Gastroesophageal sphincter (tissue), 4 donors: ENCODE measurements at regions not wholly inside any gene's neighbourhood (a gene's known extent, or its start where the extent isn't known, plus 50 kb on each side); places are given as distances from the start of the nearest gene placed in this dataset.

Experiments
- ATAC-seq: fragments of 150-250 bp; one replicate; pipeline ENCODE4 v1.9.1; 2016; ENCODE audit warnings: mild to moderate bottlenecking, moderate library complexity
- H3K27ac ChIP-seq, 4 donors: fragments of 200-600 bp; sonication (generic) in 3 of 4; 1 replicate in 3 of 4; 2 replicates in 1 of 4; pipeline ENCODE4 v1.5.1; 2016 to 2019
- H3K27me3 ChIP-seq: fragments of 200-600 bp; sonication (generic); one replicate; pipeline ENCODE4 v1.5.1; 2019
- H3K36me3 ChIP-seq, 2 donors: fragments of 200-600 bp; sonication (generic); one replicate each; pipeline ENCODE4 v1.5.1; 2019; ENCODE audit warnings: control low read depth in 1 of 2
- H3K4me1 ChIP-seq, 3 donors: fragments of 200-600 bp; sonication (generic); 1 replicate in 2 of 3; 2 replicates in 1 of 3; pipeline ENCODE4 v1.5.1; 2016 to 2019; ENCODE audit warnings: control low read depth in 2 of 3
- H3K4me3 ChIP-seq, 2 donors: fragments of 200-600 bp; sonication (generic); one replicate each; pipeline ENCODE4 v1.5.1; 2019; ENCODE audit warnings: mild to moderate bottlenecking in 1 of 2, moderate library complexity in 1 of 2
- H3K9me3 ChIP-seq, 3 donors: fragments of 200-600 bp; sonication (generic); one replicate each; pipeline ENCODE4 v1.5.1; 2017 to 2019; ENCODE audit warnings: control low read depth in 2 of 3
- EP300 ChIP-seq: sonication (generic); formaldehyde crosslinking; IDR thresholded peaks from one replicate; pipeline ENCODE4 v1.6.1; 2017; ENCODE audit warnings: antibody characterized with exemption, mild to moderate bottlenecking
- POLR2A ChIP-seq, 2 donors: fragments of 450-650 bp; IDR thresholded peaks; one replicate each; pipeline ENCODE4 v1.6.1; 2017; ENCODE audit warnings: antibody characterized with exemption in 2 of 2, mild to moderate bottlenecking in 2 of 2, moderate library complexity in 1 of 2
- POLR2AphosphoS5 ChIP-seq: sonication (generic); formaldehyde crosslinking; IDR thresholded peaks from one replicate; pipeline ENCODE4 v1.6.1; 2017; ENCODE audit warnings: antibody characterized with exemption
- WGBS, 2 donors: methylation state at CpG; one replicate each; pipeline ENCODE4 v1.1.5; 2018; ENCODE audit warnings: low coverage in 1 of 2; 5-methylcytosine and 5-hydroxymethylcytosine counted together
- TF ChIP-seq, protein P1 (sequence below), 4 experiments: fragments of 200-600 bp in 2 of 4; fragments of 450-650 bp in 2 of 4; sonication (generic) in 1 of 4; IDR thresholded peaks; one replicate each; pipeline ENCODE4 v1.5.1; 2017 to 2019; ENCODE audit warnings: antibody characterized with exemption in 4 of 4, mild to moderate bottlenecking in 2 of 4, moderate library complexity in 2 of 4

GRCh38 chrX:40273356-40274050 lies 175.7 kb upstream of the BCOR start:
- Histone ChIP-seq H3K4me1 (no peaks in the 10 kb centered on the region), H3K9me3 (no peaks in the 10 kb centered on the region), H3K27me3 (no peaks in the 10 kb centered on the region), H3K27ac (no peak overlapping the region), H3K36me3 (no peaks in the 10 kb centered on the region), H3K4me3 (no peak overlapping the region)
- ATAC-seq: peak; percentile 69
- TF ChIP-seq, protein P1, sequence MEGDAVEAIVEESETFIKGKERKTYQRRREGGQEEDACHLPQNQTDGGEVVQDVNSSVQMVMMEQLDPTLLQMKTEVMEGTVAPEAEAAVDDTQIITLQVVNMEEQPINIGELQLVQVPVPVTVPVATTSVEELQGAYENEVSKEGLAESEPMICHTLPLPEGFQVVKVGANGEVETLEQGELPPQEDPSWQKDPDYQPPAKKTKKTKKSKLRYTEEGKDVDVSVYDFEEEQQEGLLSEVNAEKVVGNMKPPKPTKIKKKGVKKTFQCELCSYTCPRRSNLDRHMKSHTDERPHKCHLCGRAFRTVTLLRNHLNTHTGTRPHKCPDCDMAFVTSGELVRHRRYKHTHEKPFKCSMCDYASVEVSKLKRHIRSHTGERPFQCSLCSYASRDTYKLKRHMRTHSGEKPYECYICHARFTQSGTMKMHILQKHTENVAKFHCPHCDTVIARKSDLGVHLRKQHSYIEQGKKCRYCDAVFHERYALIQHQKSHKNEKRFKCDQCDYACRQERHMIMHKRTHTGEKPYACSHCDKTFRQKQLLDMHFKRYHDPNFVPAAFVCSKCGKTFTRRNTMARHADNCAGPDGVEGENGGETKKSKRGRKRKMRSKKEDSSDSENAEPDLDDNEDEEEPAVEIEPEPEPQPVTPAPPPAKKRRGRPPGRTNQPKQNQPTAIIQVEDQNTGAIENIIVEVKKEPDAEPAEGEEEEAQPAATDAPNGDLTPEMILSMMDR (IDR thresholded peaks at IDR 0.05): no peak
- TF ChIP-seq EP300 (no peak), POLR2AphosphoS5 (peak; percentile 16)
- 80% methylated on average over 2 of the region's 15 CpGs for WGBS, 2 donors

DNA sequence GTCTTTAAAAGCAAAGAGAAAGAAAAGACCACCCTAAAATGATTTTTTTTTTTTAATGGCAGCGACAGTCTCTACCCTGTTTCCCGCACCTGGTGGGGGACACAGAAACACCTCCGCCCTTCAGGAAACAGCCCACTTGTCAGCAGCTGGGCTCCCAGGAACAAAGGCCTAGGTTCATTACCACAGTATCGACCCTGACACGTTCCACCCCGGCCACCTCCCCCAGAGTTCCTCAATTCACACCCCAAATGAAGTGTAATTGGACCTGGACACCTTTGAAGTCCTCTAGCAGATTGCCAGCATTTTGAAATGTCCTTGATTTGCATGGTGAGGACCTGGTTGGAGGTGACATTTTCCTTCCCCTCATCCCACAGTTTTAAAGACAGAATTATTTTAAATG lies 175.0 kb upstream of the BCOR start:
- Histone ChIP-seq H3K27ac (no peak overlapping the region), H3K36me3 (no peaks in the 10 kb centered on the region), H3K4me1 (peaks cover 0 to 3% (median 0%) of the 10 kb centered on the region in 3 donors), H3K27me3 (no peaks in the 10 kb centered on the region), H3K9me3 (no peaks in the 10 kb centered on the region), H3K4me3 (no peak overlapping the region)
- no peak for TF ChIP-seq EP300
- WGBS, 2 donors: 76% methylated on average over 4 of the region's 6 CpGs; no CpG with 5 or more reads in 1 of the 2 donors
- ATAC-seq: no peak

DNA sequence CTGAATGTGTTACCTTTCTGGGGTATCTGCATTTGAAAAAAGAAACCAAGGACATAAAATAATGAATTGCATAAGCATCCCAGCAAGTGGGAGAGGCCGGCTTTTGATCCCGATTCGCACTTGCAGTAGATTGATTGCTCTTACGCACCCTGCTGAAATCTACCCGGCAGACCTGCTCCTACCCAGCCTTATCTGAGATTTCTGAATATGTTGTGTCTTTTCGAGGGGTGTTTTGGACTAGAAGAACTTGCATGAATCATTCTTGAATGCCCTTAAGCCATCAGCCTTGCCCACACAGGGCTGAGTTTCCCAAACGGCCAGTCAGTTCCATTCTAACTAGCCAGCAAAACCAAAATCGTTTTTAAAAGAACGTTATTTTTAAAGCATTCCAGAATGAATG lies 174.4 kb upstream of the BCOR start:
- H3K9me3 ChIP-seq: no peaks in the 10 kb centered on the region
- no peak overlapping the region for H3K27ac ChIP-seq
- TF ChIP-seq POLR2AphosphoS5 (no peak), POLR2A (IDR thresholded peaks at IDR 0.05) (no peak), EP300 (no peak)
- TF ChIP-seq, protein P1 (IDR thresholded peaks at IDR 0.05): no peak
- H3K36me3 ChIP-seq: no peaks in the 10 kb centered on the region
- H3K27me3 ChIP-seq: no peaks in the 10 kb centered on the region
- H3K4me3 ChIP-seq: no peak overlapping the region
- ATAC-seq: no peak
- H3K4me1 ChIP-seq: peaks cover 0 to 9% (median 3%) of the 10 kb centered on the region in 3 donors
- WGBS, 2 donors: 69 to 94% methylated on average over 6 to 8 of the region's 9 CpGs

DNA sequence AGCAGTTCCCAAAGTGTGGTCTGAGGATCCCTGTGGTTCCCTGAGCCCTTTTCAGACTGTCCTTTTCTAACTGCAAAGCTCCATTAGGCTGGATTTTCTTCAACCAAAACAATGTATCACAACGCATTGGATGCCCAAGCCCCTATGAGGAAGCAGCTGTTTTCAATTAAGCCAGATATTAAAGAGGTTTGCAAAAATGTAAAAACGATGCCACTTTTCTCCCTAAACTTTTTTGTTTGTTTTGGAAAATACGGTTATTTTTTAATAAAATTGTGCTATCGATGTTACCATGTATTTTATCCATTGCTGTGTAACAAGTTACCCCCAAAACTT lies 170.4 kb upstream of the BCOR start:
- WGBS, 2 donors: 61 to 74% methylated on average over 2 to 3 of the region's 4 CpGs
- no peak for ATAC-seq
- no peaks in the 10 kb centered on the region for H3K9me3 ChIP-seq
- H3K36me3 ChIP-seq: no peaks in the 10 kb centered on the region
- no peak overlapping the region for H3K27ac ChIP-seq
- no peak overlapping the region for H3K4me3 ChIP-seq
- H3K27me3 ChIP-seq: no peaks in the 10 kb centered on the region
- TF ChIP-seq, protein P1 (IDR thresholded peaks at IDR 0.05): no peak
- TF ChIP-seq POLR2AphosphoS5 (no peak), EP300 (no peak)
- H3K4me1 ChIP-seq: peaks cover 0 to 17% (median 3%) of the 10 kb centered on the region in 3 donors

- peak overlapping the region in 3 of 4 donors; percentile 51 to 74 (median 72) for H3K27ac ChIP-seq
- no peaks in the 10 kb centered on the region for H3K9me3 ChIP-seq
- peaks cover 0 to 17% (median 3%) of the 10 kb centered on the region in 3 donors for H3K4me1 ChIP-seq
- TF ChIP-seq, protein P1 (IDR thresholded peaks at IDR 0.05): no peak
- TF ChIP-seq POLR2AphosphoS5 (no peak), POLR2A (IDR thresholded peaks at IDR 0.05) (no peak), EP300 (no peak)
- 0 to 14% methylated on average over 6 to 11 of the region's 29 CpGs for WGBS, 2 donors
- peak; percentile 32 for ATAC-seq
- H3K36me3 ChIP-seq: no peaks in the 10 kb centered on the region
- peak overlapping the region; percentile 46 to 52 for H3K4me3 ChIP-seq
- no peaks in the 10 kb centered on the region for H3K27me3 ChIP-seq
These were observed 169.8 kb upstream of the BCOR start for GRCh38 chrX:40267334-40268187.
